HCT116 (cell line): ENCODE measurements at regions not wholly inside any gene's neighbourhood (a gene's known extent, or its start where the extent isn't known, plus 50 kb on each side); places are given as distances from the start of the nearest gene placed in this dataset.

ENCODE experiments used
- ATAC-seq: fragments of 200-7000 bp; cut with Tn5 transposase; 2 replicates; pipeline ENCODE4 v1.9.1; 2020; ENCODE audit warnings: mild to moderate bottlenecking, moderate library complexity
- BruUV-seq: library from RNA; stranded (reverse); fragments of 400-500 nt; replicated peaks from 2 replicates; lab custom pipeline; 2021; lab: Mats Ljungman, UMichigan
- CTCF ChIA-PET: fragments of 300-600 bp; sonication (Branson Sonifier 250); formaldehyde crosslinking; loops from one replicate; lab custom pipeline; 2021; ENCODE audit warnings: antibody characterized with exemption; lab: Charles Lee
- POLR2A ChIA-PET: fragments of 300-600, 350-600 bp; sonication (Branson Sonifier 250); formaldehyde crosslinking; loops from one replicate; lab custom pipeline; 2021; ENCODE audit warnings: antibody characterized with exemption; lab: Charles Lee
- RAD21 ChIA-PET, 2 experiments: fragments of 300-600 bp; sonication (Branson Sonifier 250); formaldehyde crosslinking; loops; one replicate each; lab custom pipeline; 2023; ENCODE audit warnings: low total read pairs in 2 of 2; ENCODE audit not compliant: uncharacterized antibody in 2 of 2, unreplicated experiment in 2 of 2, low non-redundant PET in 1 of 2; lab: Charles Lee
- DNase-seq: peaks from one replicate; pipeline ENCODE4 v3.0.0-alpha.2; 2010; ENCODE audit warnings: low read depth, low spot score
- H2AFZ ChIP-seq: fragments of 200-600 bp; shearing (Covaris generic), sonication (generic); 2 replicates; pipeline ENCODE4 v1.6.1; 2017; ENCODE audit warnings: low read depth, mixed run types, mixed read lengths, antibody characterized with exemption, low read length; ENCODE audit not compliant: poor library complexity, severe bottlenecking
- H3K27ac ChIP-seq: 2 replicates; pipeline ENCODE4 v1.5.1; 2012; ENCODE audit warnings: low read depth, low read length
- H3K27me3 ChIP-seq: fragments of 200-600 bp; sonication (generic); 2 replicates; pipeline ENCODE4 v1.6.1; 2016; ENCODE audit warnings: mixed run types, low read length, mixed read lengths; ENCODE audit not compliant: insufficient read depth
- H3K36me3 ChIP-seq, 2 experiments: fragments of 200-500 bp in 1 of 2; fragments of 200-600 bp in 1 of 2; sonication (Bioruptor generic) in 1 of 2; sonication (generic) in 1 of 2; 2 replicates each; pipeline versions ENCODE4 v1.5.1 to v1.6.1; 2014 to 2016; ENCODE audit warnings: low read length in 2 of 2, inconsistent platforms in 1 of 2, mixed read lengths in 1 of 2, mixed run types in 1 of 2; ENCODE audit not compliant: insufficient read depth in 2 of 2, control insufficient read depth in 1 of 2
- H3K4me1 ChIP-seq, 2 experiments: fragments of 200-600 bp in 1 of 2; sonication (generic) in 1 of 2; 2 replicates each; pipeline versions ENCODE4 v1.5.1 to v1.6.1; 2012 to 2017; ENCODE audit warnings: low read length in 2 of 2, inconsistent platforms in 1 of 2, mild to moderate bottlenecking in 1 of 2, mixed read lengths in 1 of 2, mixed run types in 1 of 2, moderate library complexity in 1 of 2; ENCODE audit not compliant: insufficient read depth in 2 of 2, control insufficient read depth in 1 of 2
- H3K4me2 ChIP-seq: fragments of 200-600 bp; sonication (generic); 2 replicates; pipeline ENCODE4 v1.6.1; 2017; ENCODE audit warnings: mixed run types, low read length, mixed read lengths
- H3K4me3 ChIP-seq, 2 experiments: fragments of 200-600 bp in 1 of 2; sonication (generic) in 1 of 2; replicated peaks in 1 of 2; 2 replicates each; pipeline ENCODE4 v1.5.1; 2011 to 2016; ENCODE audit warnings: low read length in 2 of 2, control low read depth in 1 of 2, low read depth in 1 of 2, mild to moderate bottlenecking in 1 of 2, mixed read lengths in 1 of 2, mixed run types in 1 of 2
- H3K79me2 ChIP-seq: fragments of 200-600 bp; sonication (generic); 2 replicates; pipeline ENCODE4 v1.6.1; 2017; ENCODE audit warnings: mild to moderate bottlenecking, mixed run types, low read length, moderate library complexity, mixed read lengths; ENCODE audit not compliant: insufficient read depth
- H3K9ac ChIP-seq: fragments of 200-600 bp; sonication (generic); 2 replicates; pipeline ENCODE4 v1.6.1; 2016; ENCODE audit warnings: low read length, mixed read lengths
- H3K9me2 ChIP-seq: fragments of 200-600 bp; sonication (generic), shearing (Covaris generic); 2 replicates; pipeline ENCODE4 v1.6.1; 2017; ENCODE audit warnings: mixed run types, mild to moderate bottlenecking, moderate library complexity; ENCODE audit not compliant: insufficient read depth
- H3K9me3 ChIP-seq, 2 experiments: fragments of 200-500 bp in 1 of 2; fragments of 200-600 bp in 1 of 2; sonication (Bioruptor generic) in 1 of 2; sonication (generic) in 1 of 2; 2 replicates each; pipeline ENCODE4 v1.6.1; 2014 to 2017; ENCODE audit warnings: low read length in 2 of 2, mixed read lengths in 2 of 2, inconsistent platforms in 1 of 2, low read depth in 1 of 2, mild to moderate bottlenecking in 1 of 2, mixed run types in 1 of 2, moderate library complexity in 1 of 2; ENCODE audit not compliant: control insufficient read depth in 1 of 2, insufficient read depth in 1 of 2
- H4K20me1 ChIP-seq: fragments of 200-600 bp; sonication (generic), shearing (Covaris generic); 2 replicates; pipeline ENCODE4 v1.6.1; 2017; ENCODE audit warnings: mixed run types, mild to moderate bottlenecking, moderate library complexity; ENCODE audit not compliant: insufficient read depth
- ATF3 ChIP-seq: IDR thresholded peaks from 2 replicates; pipeline ENCODE4 v1.6.1; 2012
- CBX3 ChIP-seq: IDR thresholded peaks from 2 replicates; pipeline ENCODE4 v1.6.1; 2012; ENCODE audit warnings: low read depth
- CTCF ChIP-seq, 3 experiments: fragments of 200-600 bp in 1 of 3; sonication (generic) in 1 of 3; IDR thresholded peaks in 2 of 3; conservative IDR thresholded peaks in 1 of 3; 2 replicates each; pipeline ENCODE4 v1.5.1; 2012 to 2017; ENCODE audit warnings: low read depth in 2 of 3, low read length in 2 of 3, antibody characterized with exemption in 1 of 3, borderline replicate concordance in 1 of 3, control low read depth in 1 of 3, mild to moderate bottlenecking in 1 of 3, mixed read lengths in 1 of 3, mixed run types in 1 of 3, moderate library complexity in 1 of 3; ENCODE audit not compliant: insufficient read depth in 1 of 3
- EGR1 ChIP-seq: IDR thresholded peaks from 2 replicates; pipeline ENCODE4 v1.6.1; 2012; ENCODE audit warnings: low read depth
- ELF1 ChIP-seq: IDR thresholded peaks from 2 replicates; pipeline ENCODE4 v1.6.1; 2012; ENCODE audit warnings: low read depth, borderline replicate concordance
- FOSL1 ChIP-seq: IDR thresholded peaks from 2 replicates; pipeline ENCODE4 v1.6.1; 2012; ENCODE audit warnings: low read depth
- POLR2A ChIP-seq: IDR thresholded peaks from 2 replicates; pipeline ENCODE4 v1.7.0; 2011; ENCODE audit warnings: borderline replicate concordance; ENCODE audit not compliant: insufficient read depth, insufficient read length; ENCODE audit errors: extremely low read depth
- POLR2AphosphoS5 ChIP-seq: IDR thresholded peaks from 2 replicates; pipeline ENCODE4 v1.6.1; 2011; ENCODE audit warnings: mild to moderate bottlenecking, low read depth, low read length, moderate library complexity
- RAD21 ChIP-seq: IDR thresholded peaks from 2 replicates; pipeline ENCODE4 v1.6.1; 2012; ENCODE audit warnings: low read depth, mild to moderate bottlenecking
- REST ChIP-seq: IDR thresholded peaks from 2 replicates; pipeline ENCODE4 v1.6.1; 2012; ENCODE audit warnings: low read depth
- SIN3A ChIP-seq: IDR thresholded peaks from 2 replicates; pipeline ENCODE4 v1.6.1; 2012; ENCODE audit warnings: low read depth
- SP1 ChIP-seq: IDR thresholded peaks from 2 replicates; pipeline ENCODE4 v1.6.1; 2012; ENCODE audit warnings: low read depth
- SRF ChIP-seq: IDR thresholded peaks from 2 replicates; pipeline ENCODE4 v1.6.1; 2012; ENCODE audit warnings: low read depth
- TCF7L2 ChIP-seq: IDR thresholded peaks from 2 replicates; pipeline ENCODE4 v1.7.0; 2011; ENCODE audit warnings: borderline replicate concordance, inconsistent platforms; ENCODE audit not compliant: insufficient read depth, insufficient read length; ENCODE audit errors: extremely low read depth
- ZBTB33 ChIP-seq: IDR thresholded peaks from 2 replicates; pipeline ENCODE4 v1.6.1; 2011; ENCODE audit warnings: mild to moderate bottlenecking, low read length, moderate library complexity; ENCODE audit not compliant: insufficient replicate concordance; ENCODE audit errors: extremely low read depth
- ZFX ChIP-seq: fragments of 450-650 bp; IDR thresholded peaks from 2 replicates; pipeline ENCODE4 v1.6.1; 2017
- ZNF274 ChIP-seq: fragments of 200-500 bp; sonication (Bioruptor generic); IDR thresholded peaks from 2 replicates; pipeline ENCODE4 v1.6.1; 2014; ENCODE audit warnings: mild to moderate bottlenecking, low read depth, low read length, inconsistent platforms
- intact Hi-C: fragments of 100-400 bp; cut with micrococcal nuclease; formaldehyde crosslinking; loops from 2 replicates; pipeline ENCODE4 v1.10.0; 2022

- CTCF ChIA-PET, result no interaction called here
- H3K79me2 ChIP-seq, result no peaks in the 10 kb centered on the region
- H3K4me2 ChIP-seq, result no peak overlapping the region
- no peak overlapping the region for H2AFZ ChIP-seq
- intact Hi-C loops, result no loop called here
- H3K4me1 ChIP-seq, result no peaks in the 10 kb centered on the region; a peak in 1 of 4 replicates
- H3K27me3 ChIP-seq, result no peaks in the 10 kb centered on the region
- no peak for DNase-seq
- H3K36me3 ChIP-seq, result no peaks in the 10 kb centered on the region
- POLR2A ChIA-PET, result no interaction called here
- no peak for ATAC-seq
- no peak overlapping the region for H3K27ac ChIP-seq
- no peaks in the 10 kb centered on the region for H4K20me1 ChIP-seq
- no peaks in the 10 kb centered on the region for H3K9me3 ChIP-seq
- no peaks in the 10 kb centered on the region for H3K9me2 ChIP-seq
- TF ChIP-seq ELF1 (no peak), CBX3 (no peak), SRF (no peak), SIN3A (no peak), EGR1 (no peak), ATF3 (no peak), ZFX (no peak), FOSL1 (no peak), RAD21 (no peak), SP1 (no peak), POLR2A (no peak), CTCF (IDR thresholded peaks at IDR 0.05 in 2 of 3, conservative IDR thresholded peaks at IDR 0.05 in 1 of 3; ENCODE audit: borderline replicate concordance in 1 of 3, insufficient read depth in 1 of 3, low read depth in 2 of 3, low read length in 2 of 3) (no peak), REST (no peak), POLR2AphosphoS5 (no peak), ZBTB33 (no peak), ZNF274 (no peak), TCF7L2 (no peak)
- no peak overlapping the region for H3K4me3 ChIP-seq
- RAD21 ChIA-PET, result no interaction called here
- no peak overlapping the region for H3K9ac ChIP-seq
- no TSS peak for BruUV-seq
These were observed 152.1 kb downstream of the BUB3 start for GRCh38 chr10:123306290-123306689.
